Osteocyte (in vitro differentiated cells): ENCODE measurements at regions not wholly inside any gene's neighbourhood (a gene's known extent, or its start where the extent isn't known, plus 50 kb on each side); places are given as distances from the start of the nearest gene placed in this dataset.
"Not testable (repeated sequence)": the region's sequence is repeated elsewhere in the genome, so short reads cannot be mapped to it uniquely, and the experiment has no call there.

Source experiments
- DNase-seq: peaks from one replicate; pipeline ENCODE4 v3.0.0; 2021; ENCODE audit warnings: mixed read lengths; ENCODE audit not compliant: unreplicated experiment; ENCODE audit errors: extremely low spot score
- H3K27ac Mint-ChIP-seq: one replicate; pipeline ENCODE4 v1.8.0; 2021; ENCODE audit warnings: mild to moderate bottlenecking, mixed read lengths; ENCODE audit not compliant: unreplicated experiment
- H3K27me3 Mint-ChIP-seq: one replicate; pipeline ENCODE4 v1.8.0; 2021; ENCODE audit warnings: mixed read lengths; ENCODE audit not compliant: unreplicated experiment
- H3K36me3 Mint-ChIP-seq: one replicate; pipeline ENCODE4 v1.8.0; 2021; ENCODE audit warnings: mixed read lengths; ENCODE audit not compliant: unreplicated experiment
- H3K4me1 Mint-ChIP-seq: one replicate; pipeline ENCODE4 v1.8.0; 2021; ENCODE audit warnings: mixed read lengths; ENCODE audit not compliant: unreplicated experiment
- H3K4me3 Mint-ChIP-seq: one replicate; pipeline ENCODE4 v1.8.0; 2021; ENCODE audit warnings: mild to moderate bottlenecking, moderate library complexity, mixed read lengths; ENCODE audit not compliant: unreplicated experiment
- H3K9me3 Mint-ChIP-seq: one replicate; pipeline ENCODE4 v1.8.0; 2021; ENCODE audit warnings: mixed read lengths; ENCODE audit not compliant: unreplicated experiment
- CTCF ChIP-seq: fragments of 200-600 bp; sonication (generic); IDR thresholded peaks from 2 replicates; pipeline ENCODE4 v1.5.0; 2021; ENCODE audit warnings: antibody characterized with exemption, mild to moderate bottlenecking, moderate library complexity

GRCh38 chrX:121365572-121366161 lies 318.3 kb downstream of the GLUD2 start:
- DNase-seq, result no peak
- Mint-ChIP-seq H3K4me3 (no peak overlapping the region), H3K27me3 (no peaks in the 10 kb centered on the region), H3K27ac (no peak overlapping the region), H3K9me3 (peaks cover 29% of the 10 kb centered on the region), H3K4me1 (no peaks in the 10 kb centered on the region), H3K36me3 (no peaks in the 10 kb centered on the region)
- no peak for TF ChIP-seq CTCF

DNA sequence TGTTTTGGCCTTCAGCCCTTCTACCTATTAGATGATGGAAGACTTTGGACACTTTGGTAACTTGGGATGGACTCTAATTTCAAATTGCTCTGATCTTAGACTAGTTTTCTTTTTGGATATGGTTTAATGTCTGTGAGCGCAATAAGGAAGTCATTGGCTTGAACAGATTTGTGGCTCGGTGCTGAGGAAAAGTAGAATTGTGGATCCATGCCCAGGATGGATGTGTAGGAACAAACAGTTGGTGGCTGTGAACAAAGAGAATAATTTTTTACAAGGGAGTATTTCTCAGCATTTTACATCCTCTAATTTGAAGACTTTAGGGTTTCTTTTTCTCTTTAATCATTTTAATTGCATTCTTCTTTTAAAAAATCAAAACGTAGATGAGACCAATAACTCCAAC lies 327.1 kb downstream of the GLUD2 start:
- Mint-ChIP-seq H3K4me3 (no peak overlapping the region), H3K9me3 (peaks cover 4% of the 10 kb centered on the region), H3K4me1 (no peaks in the 10 kb centered on the region), H3K27ac (no peak overlapping the region), H3K27me3 (no peaks in the 10 kb centered on the region), H3K36me3 (no peaks in the 10 kb centered on the region)
- TF ChIP-seq CTCF, result no peak
- DNase-seq, result no peak

DNA sequence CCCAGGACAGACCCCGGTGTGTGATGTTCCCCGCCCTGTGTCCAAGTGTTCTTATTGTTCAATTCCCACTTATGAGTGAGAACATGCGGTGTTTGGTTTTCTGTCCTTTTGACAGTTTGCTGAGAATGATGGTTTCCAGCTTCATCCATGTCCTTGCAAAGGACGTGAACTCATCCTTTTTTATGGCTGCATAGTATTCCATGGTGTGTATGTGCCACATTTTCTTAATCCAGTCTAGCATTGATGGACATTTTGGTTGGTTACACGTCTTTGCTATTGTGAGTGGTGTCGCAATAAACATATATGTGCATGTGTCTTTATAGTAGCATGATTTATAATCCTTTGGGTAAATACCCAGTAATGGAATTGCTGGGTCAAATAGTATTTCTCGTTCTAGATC lies 334.5 kb downstream of the GLUD2 start:
- H3K27ac Mint-ChIP-seq, H3K4me3 Mint-ChIP-seq, DNase-seq, H3K36me3 Mint-ChIP-seq, H3K27me3 Mint-ChIP-seq, H3K4me1 Mint-ChIP-seq: not testable (repeated sequence)
- peaks cover 15% of the 10 kb centered on the region for H3K9me3 Mint-ChIP-seq

GRCh38 chrX:121389976-121390714 lies 342.7 kb downstream of the GLUD2 start:
- TF ChIP-seq CTCF, result no peak
- Mint-ChIP-seq H3K9me3 (peaks cover 12% of the 10 kb centered on the region), H3K27ac (no peak overlapping the region), H3K36me3 (no peaks in the 10 kb centered on the region), H3K27me3 (no peaks in the 10 kb centered on the region), H3K4me3 (no peak overlapping the region), H3K4me1 (no peaks in the 10 kb centered on the region)
- DNase-seq, result no peak

DNA sequence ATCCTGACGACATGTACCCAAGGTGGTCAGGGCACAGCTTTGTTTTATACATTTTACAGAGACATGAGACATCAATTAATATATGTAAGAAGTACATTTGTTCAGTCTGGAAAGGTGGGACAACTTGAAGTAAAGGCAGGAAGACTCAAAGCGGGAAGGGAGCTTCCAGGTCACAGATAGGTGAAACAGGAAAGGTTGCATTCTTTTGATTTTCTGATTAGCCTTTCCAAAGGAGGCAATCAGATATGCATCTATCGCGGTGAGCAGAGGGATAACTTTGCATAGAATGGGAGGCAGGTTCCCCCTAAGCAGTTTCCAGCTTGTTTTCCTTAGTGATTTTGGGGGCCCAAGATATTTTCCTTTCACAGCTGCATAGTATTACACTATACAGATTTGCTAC lies 358.4 kb downstream of the GLUD2 start:
- Mint-ChIP-seq H3K27me3 (no peaks in the 10 kb centered on the region), H3K4me1 (no peaks in the 10 kb centered on the region), H3K4me3 (no peak overlapping the region), H3K9me3 (peaks cover 4% of the 10 kb centered on the region), H3K27ac (no peak overlapping the region), H3K36me3 (no peaks in the 10 kb centered on the region)
- DNase-seq, result no peak
- TF ChIP-seq CTCF, result no peak
